ENCODE measurements at regions not wholly inside any gene's neighbourhood (a gene's known extent, or its start where the extent isn't known, plus 50 kb on each side); places are given as distances from the start of the nearest gene placed in this dataset.

GRCh38 chr7:34275624-34276023, 370.3 kb downstream of the BMPER start:
- DNase-seq (ENCODE audit: low read depth) = no peak

GRCh38 chr7:34277016-34277802, 371.9 kb downstream of the BMPER start:
- DNase-seq (ENCODE audit: low read depth) = no peak

- DNase-seq (ENCODE audit: low read depth) = no peak
Observed at GRCh38 chr7:34277803-34278199, 372.5 kb downstream of the BMPER start.

GRCh38 chr7:34281260-34281659, 375.9 kb downstream of the BMPER start:
- no peak for DNase-seq (ENCODE audit: low read depth)

GRCh38 chr7:34282271-34282670, 375.7 kb upstream of the NPSR1 start:
- no peak for DNase-seq (ENCODE audit: low read depth)

- no peak for DNase-seq (ENCODE audit: low read depth)
Observed at GRCh38 chr7:34296663-34297062, 361.4 kb upstream of the NPSR1 start.

- no peak for DNase-seq (ENCODE audit: low read depth)
Observed at GRCh38 chr7:34298492-34299013, 359.5 kb upstream of the NPSR1 start.

- no peak for DNase-seq (ENCODE audit: low read depth)
Observed at GRCh38 chr7:34299066-34299465, 359.0 kb upstream of the NPSR1 start.

GRCh38 chr7:34307540-34307939, 350.5 kb upstream of the NPSR1 start:
- no peak for DNase-seq (ENCODE audit: low read depth)

GRCh38 chr7:34308595-34308994, 349.4 kb upstream of the NPSR1 start:
- no peak for DNase-seq (ENCODE audit: low read depth)

GRCh38 chr7:34309116-34309515, 348.9 kb upstream of the NPSR1 start:
- DNase-seq (ENCODE audit: low read depth) = no peak

- no peak for DNase-seq (ENCODE audit: low read depth)
Observed at GRCh38 chr7:34309584-34309983, 348.4 kb upstream of the NPSR1 start.

GRCh38 chr7:34311591-34311990, 346.4 kb upstream of the NPSR1 start:
- no peak for DNase-seq (ENCODE audit: low read depth)

- DNase-seq (ENCODE audit: low read depth) = no peak
Observed at GRCh38 chr7:34312624-34313023, 345.4 kb upstream of the NPSR1 start.

- DNase-seq (ENCODE audit: low read depth) = no peak
Observed at GRCh38 chr7:34313289-34313688, 344.7 kb upstream of the NPSR1 start.

GRCh38 chr7:34315032-34315431, 343.0 kb upstream of the NPSR1 start:
- DNase-seq (ENCODE audit: low read depth) = no peak

- no peak for DNase-seq (ENCODE audit: low read depth)
Observed at GRCh38 chr7:34317039-34317438, 341.0 kb upstream of the NPSR1 start.

- DNase-seq (ENCODE audit: low read depth) = no peak
Observed at GRCh38 chr7:34320412-34320811, 337.6 kb upstream of the NPSR1 start.

- peak; percentile 11 for DNase-seq (ENCODE audit: low read depth)
Observed at GRCh38 chr7:34320926-34321661, 336.9 kb upstream of the NPSR1 start.

GRCh38 chr7:34322841-34323240, 335.2 kb upstream of the NPSR1 start:
- no peak for DNase-seq (ENCODE audit: low read depth)

- no peak for DNase-seq (ENCODE audit: low read depth)
Observed at GRCh38 chr7:34327681-34328080, 330.3 kb upstream of the NPSR1 start.

- DNase-seq (ENCODE audit: low read depth) = no peak
Observed at GRCh38 chr7:34330308-34330707, 327.7 kb upstream of the NPSR1 start.

- no peak for DNase-seq (ENCODE audit: low read depth)
Observed at GRCh38 chr7:34331102-34331501, 326.9 kb upstream of the NPSR1 start.
